ENCODE measurements at regions not wholly inside any gene's neighbourhood (a gene's known extent, or its start where the extent isn't known, plus 50 kb on each side); places are given as distances from the start of the nearest gene placed in this dataset.

DNA sequence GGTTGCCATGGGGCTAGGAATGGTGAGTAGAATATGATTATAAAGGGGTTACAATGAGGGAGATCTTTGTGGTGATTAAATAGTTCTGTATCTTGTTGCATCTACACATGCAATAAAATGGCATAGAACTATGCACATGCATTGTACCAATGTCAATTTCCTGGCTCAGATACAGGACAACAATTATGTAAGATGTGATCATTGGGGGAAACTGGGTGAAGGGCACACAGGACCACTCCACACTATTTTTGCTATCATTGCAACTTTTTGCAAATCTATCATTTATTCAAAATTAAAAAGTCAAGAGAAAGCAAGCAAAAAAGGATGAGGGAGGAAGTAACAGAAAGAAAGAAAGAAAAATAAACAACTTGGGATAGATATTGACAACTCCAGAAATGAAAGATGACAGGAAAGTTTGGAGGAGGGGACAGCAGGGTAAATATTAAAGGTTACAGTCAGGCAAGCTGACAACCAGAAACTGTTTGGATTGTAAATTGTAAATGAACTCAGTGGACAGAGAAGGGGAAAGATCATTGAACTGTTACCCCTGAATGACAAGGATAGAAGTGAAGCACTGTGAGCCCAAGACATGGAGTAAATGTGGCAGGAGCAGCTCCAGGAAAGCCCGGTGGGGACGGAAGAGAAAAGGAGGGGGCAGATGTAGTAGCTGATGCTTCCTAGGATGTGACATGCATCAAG is 499.6 kb upstream of the JARID2 start:
- Histone ChIP-seq H3K27ac (replicated peaks) (no peak overlapping the region), H3K4me3 (no peak overlapping the region), H3K27me3 (ENCODE audit: low read depth) (no peaks in the 10 kb centered on the region), H3K4me1 (no peaks in the 10 kb centered on the region), H3K9me3 (replicated peaks) (peaks cover 4% of the 10 kb centered on the region), H3K36me3 (no peaks in the 10 kb centered on the region)
- TF ChIP-seq, protein P1, sequence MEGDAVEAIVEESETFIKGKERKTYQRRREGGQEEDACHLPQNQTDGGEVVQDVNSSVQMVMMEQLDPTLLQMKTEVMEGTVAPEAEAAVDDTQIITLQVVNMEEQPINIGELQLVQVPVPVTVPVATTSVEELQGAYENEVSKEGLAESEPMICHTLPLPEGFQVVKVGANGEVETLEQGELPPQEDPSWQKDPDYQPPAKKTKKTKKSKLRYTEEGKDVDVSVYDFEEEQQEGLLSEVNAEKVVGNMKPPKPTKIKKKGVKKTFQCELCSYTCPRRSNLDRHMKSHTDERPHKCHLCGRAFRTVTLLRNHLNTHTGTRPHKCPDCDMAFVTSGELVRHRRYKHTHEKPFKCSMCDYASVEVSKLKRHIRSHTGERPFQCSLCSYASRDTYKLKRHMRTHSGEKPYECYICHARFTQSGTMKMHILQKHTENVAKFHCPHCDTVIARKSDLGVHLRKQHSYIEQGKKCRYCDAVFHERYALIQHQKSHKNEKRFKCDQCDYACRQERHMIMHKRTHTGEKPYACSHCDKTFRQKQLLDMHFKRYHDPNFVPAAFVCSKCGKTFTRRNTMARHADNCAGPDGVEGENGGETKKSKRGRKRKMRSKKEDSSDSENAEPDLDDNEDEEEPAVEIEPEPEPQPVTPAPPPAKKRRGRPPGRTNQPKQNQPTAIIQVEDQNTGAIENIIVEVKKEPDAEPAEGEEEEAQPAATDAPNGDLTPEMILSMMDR (IDR thresholded peaks at IDR 0.05; ENCODE audit: borderline replicate concordance): no peak
- intact Hi-C loops (cut with micrococcal nuclease): no loop called here
- DNase-seq: no peak

DNA sequence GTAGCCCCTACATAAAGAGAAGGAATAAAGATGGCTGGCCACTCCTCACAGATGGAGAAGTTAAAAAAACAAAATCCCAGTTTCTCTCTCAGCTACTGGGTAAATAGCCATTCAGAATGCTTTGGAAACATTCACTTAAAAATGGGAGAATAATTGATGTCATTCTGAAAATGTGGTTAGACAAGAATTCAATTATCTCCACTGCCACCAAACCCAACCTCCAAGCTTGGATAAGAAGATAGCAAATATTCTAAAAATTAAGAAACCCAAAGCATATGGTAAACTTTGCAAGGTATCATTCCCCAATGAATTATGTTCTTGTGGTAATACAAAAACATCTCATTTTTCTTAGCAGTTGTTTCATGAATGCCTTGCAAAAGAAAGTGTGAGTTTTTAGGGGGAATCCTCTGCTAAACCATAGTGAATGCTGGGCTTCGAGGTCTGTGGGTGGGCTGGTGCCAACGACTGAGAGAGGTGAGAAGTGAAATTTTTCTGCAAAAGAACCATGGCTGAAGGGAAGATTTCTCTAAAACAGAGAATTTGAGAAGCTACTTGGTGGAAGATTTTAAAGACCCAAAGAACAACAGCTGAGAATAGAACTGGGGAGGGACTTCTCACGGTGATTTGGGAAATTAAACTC is 497.9 kb upstream of the JARID2 start:
- Histone ChIP-seq H3K4me1 (no peaks in the 10 kb centered on the region), H3K36me3 (no peaks in the 10 kb centered on the region), H3K27me3 (ENCODE audit: low read depth) (no peaks in the 10 kb centered on the region), H3K4me3 (no peak overlapping the region), H3K27ac (replicated peaks) (no peak overlapping the region), H3K9me3 (replicated peaks) (peaks cover 4% of the 10 kb centered on the region)
- no peak for DNase-seq
- intact Hi-C loops (cut with micrococcal nuclease): no loop called here
- TF ChIP-seq, protein P1 (IDR thresholded peaks at IDR 0.05; ENCODE audit: borderline replicate concordance): no peak

DNA sequence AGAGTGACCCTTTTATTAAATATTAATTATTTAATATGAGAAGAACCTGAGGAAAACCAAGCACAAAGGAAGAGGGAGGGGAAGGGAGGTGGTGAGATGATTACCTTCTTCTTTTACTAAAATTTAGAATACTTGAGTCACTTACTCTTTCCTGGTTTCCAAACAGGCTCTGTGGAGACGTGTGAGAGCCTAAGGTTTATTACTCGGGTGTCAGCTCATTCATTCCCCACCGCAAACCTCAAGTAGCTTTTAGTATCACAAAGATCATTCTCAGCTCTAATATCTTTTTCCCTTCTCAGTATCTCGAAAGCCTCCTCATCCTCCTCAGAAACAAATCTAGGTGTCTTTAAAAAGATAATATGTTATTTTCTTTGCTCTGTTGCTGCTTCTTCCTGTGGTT is 497.2 kb upstream of the JARID2 start:
- H3K4me1 ChIP-seq: no peaks in the 10 kb centered on the region
- H3K27ac ChIP-seq (replicated peaks): no peak overlapping the region
- no peak overlapping the region for H3K4me3 ChIP-seq
- H3K27me3 ChIP-seq (ENCODE audit: low read depth): no peaks in the 10 kb centered on the region
- DNase-seq: no peak
- TF ChIP-seq, protein P1 (IDR thresholded peaks at IDR 0.05; ENCODE audit: borderline replicate concordance): no peak
- H3K9me3 ChIP-seq (replicated peaks): peaks cover 4% of the 10 kb centered on the region
- no peaks in the 10 kb centered on the region for H3K36me3 ChIP-seq
- intact Hi-C loops (cut with micrococcal nuclease): no loop called here

DNA sequence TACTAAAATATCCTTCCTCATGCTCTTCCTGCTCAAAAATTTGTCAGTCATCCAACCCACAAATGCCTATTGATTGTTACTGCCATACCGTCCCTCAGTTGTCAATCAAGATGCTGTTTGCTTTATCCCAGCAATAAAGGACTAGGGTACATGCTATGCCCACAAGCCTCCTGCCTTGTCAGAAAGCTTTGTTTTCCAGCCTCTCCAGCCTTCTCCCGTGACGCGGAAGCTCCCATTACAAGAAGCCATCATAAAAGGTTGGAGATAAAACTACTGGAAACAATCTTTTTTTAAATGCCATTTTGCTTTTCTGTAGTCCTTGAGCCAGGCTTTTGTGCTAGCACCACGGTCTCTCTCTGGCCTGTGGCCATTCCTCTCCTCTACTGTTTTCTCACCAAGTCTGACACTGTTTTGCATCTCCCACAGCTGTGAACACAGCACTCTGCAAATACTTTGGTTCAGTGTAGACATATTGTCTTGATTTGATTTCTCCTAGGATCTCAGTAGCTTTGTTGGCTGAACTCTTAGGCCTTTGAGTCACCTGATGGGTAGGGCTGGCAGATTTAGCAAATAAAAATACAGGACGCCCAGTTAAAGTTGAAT is 495.7 kb upstream of the JARID2 start:
- intact Hi-C loops (cut with micrococcal nuclease): no loop called here
- Histone ChIP-seq H3K36me3 (no peaks in the 10 kb centered on the region), H3K4me3 (no peak overlapping the region), H3K9me3 (replicated peaks) (peaks cover 4% of the 10 kb centered on the region), H3K27me3 (ENCODE audit: low read depth) (no peaks in the 10 kb centered on the region), H3K27ac (replicated peaks) (no peak overlapping the region), H3K4me1 (no peaks in the 10 kb centered on the region)
- TF ChIP-seq, protein P1 (IDR thresholded peaks at IDR 0.05; ENCODE audit: borderline replicate concordance): no peak
- no peak for DNase-seq

DNA sequence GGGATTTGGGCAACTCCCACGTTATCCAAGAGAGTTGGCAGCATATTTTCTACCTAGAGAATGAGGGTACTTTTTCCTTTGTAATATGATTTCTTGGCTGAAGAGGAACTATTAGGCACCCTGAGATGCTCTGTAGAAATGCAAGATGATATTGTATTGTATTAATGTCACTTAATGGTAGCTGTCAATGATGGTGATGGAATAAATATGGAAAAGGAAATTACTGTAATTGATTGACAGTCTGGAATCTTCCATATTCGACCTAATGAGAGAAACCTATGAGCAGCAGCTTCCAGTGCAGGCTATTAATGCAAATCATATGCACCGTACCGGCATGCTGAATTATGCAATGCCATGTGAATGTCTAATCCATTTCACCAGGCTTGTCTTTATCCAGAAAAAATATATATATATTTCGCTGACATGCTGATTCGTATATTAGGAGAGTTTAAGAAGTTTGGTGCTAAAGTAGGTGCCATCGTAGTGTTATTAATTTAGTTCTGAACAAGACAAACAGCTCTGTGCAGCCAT is 494.2 kb upstream of the JARID2 start:
- Histone ChIP-seq H3K4me3 (no peak overlapping the region), H3K27ac (replicated peaks) (no peak overlapping the region), H3K4me1 (no peaks in the 10 kb centered on the region), H3K36me3 (no peaks in the 10 kb centered on the region), H3K9me3 (replicated peaks) (no peaks in the 10 kb centered on the region), H3K27me3 (ENCODE audit: low read depth) (no peaks in the 10 kb centered on the region)
- no peak for DNase-seq
- TF ChIP-seq, protein P1 (IDR thresholded peaks at IDR 0.05; ENCODE audit: borderline replicate concordance): no peak
- intact Hi-C loops (cut with micrococcal nuclease): no loop called here
